IPS-15b (cell line): ENCODE measurements at regions not wholly inside any gene's neighbourhood (a gene's known extent, or its start where the extent isn't known, plus 50 kb on each side); places are given as distances from the start of the nearest gene placed in this dataset.

Source experiments
- H3K27me3 ChIP-seq: one replicate; pipeline ENCODE4 v1.6.1; 2013; ENCODE audit warnings: low read length; ENCODE audit not compliant: control insufficient read depth, insufficient read depth
- H3K36me3 ChIP-seq: one replicate; pipeline ENCODE4 v1.6.1; 2013; ENCODE audit warnings: low read length; ENCODE audit not compliant: control insufficient read depth, insufficient read depth
- H3K4me1 ChIP-seq: one replicate; pipeline ENCODE4 v1.6.1; 2013; ENCODE audit warnings: mild to moderate bottlenecking, low read length; ENCODE audit not compliant: control insufficient read depth, insufficient read depth
- H3K4me3 ChIP-seq: one replicate; pipeline ENCODE4 v1.5.1; 2013; ENCODE audit warnings: low read depth, low read length
- H3K9ac ChIP-seq: one replicate; pipeline ENCODE4 v1.6.1; 2013; ENCODE audit warnings: low read depth, mild to moderate bottlenecking, low read length
- H3K9me3 ChIP-seq: one replicate; pipeline ENCODE4 v1.6.1; 2013; ENCODE audit warnings: mild to moderate bottlenecking, low read length; ENCODE audit not compliant: control insufficient read depth, insufficient read depth

GRCh38 chr2:133966720-133967304 lies 287.1 kb upstream of the MGAT5 start:
- H3K9me3 ChIP-seq: no peaks in the 10 kb centered on the region
- H3K4me3 ChIP-seq: no peak overlapping the region
- H3K9ac ChIP-seq: no peak overlapping the region
- no peaks in the 10 kb centered on the region for H3K27me3 ChIP-seq
- no peaks in the 10 kb centered on the region for H3K36me3 ChIP-seq
- peaks cover 6% of the 10 kb centered on the region for H3K4me1 ChIP-seq

- no peaks in the 10 kb centered on the region for H3K36me3 ChIP-seq
- no peak overlapping the region for H3K9ac ChIP-seq
- no peaks in the 10 kb centered on the region for H3K27me3 ChIP-seq
- H3K4me3 ChIP-seq: no peak overlapping the region
- H3K4me1 ChIP-seq: peaks cover 6% of the 10 kb centered on the region
- no peaks in the 10 kb centered on the region for H3K9me3 ChIP-seq
Measured at GRCh38 chr2:133967326-133967725, 286.5 kb upstream of the MGAT5 start.

- no peaks in the 10 kb centered on the region for H3K27me3 ChIP-seq
- H3K9me3 ChIP-seq: no peaks in the 10 kb centered on the region
- H3K9ac ChIP-seq: no peak overlapping the region
- peaks cover 6% of the 10 kb centered on the region for H3K4me1 ChIP-seq
- no peaks in the 10 kb centered on the region for H3K36me3 ChIP-seq
- H3K4me3 ChIP-seq: no peak overlapping the region
Measured at GRCh38 chr2:133968446-133968845, 285.4 kb upstream of the MGAT5 start.

GRCh38 chr2:133970641-133971040 lies 283.2 kb upstream of the MGAT5 start:
- peaks cover 6% of the 10 kb centered on the region for H3K4me1 ChIP-seq
- no peak overlapping the region for H3K4me3 ChIP-seq
- no peaks in the 10 kb centered on the region for H3K9me3 ChIP-seq
- H3K9ac ChIP-seq: no peak overlapping the region
- no peaks in the 10 kb centered on the region for H3K36me3 ChIP-seq
- H3K27me3 ChIP-seq: no peaks in the 10 kb centered on the region

GRCh38 chr2:133972297-133972696 lies 281.6 kb upstream of the MGAT5 start:
- H3K27me3 ChIP-seq: no peaks in the 10 kb centered on the region

GRCh38 chr2:133972786-133973185 lies 281.1 kb upstream of the MGAT5 start:
- no peaks in the 10 kb centered on the region for H3K27me3 ChIP-seq
- H3K4me3 ChIP-seq: no peak overlapping the region
- peaks cover 6% of the 10 kb centered on the region for H3K4me1 ChIP-seq
- no peaks in the 10 kb centered on the region for H3K9me3 ChIP-seq
- H3K9ac ChIP-seq: no peak overlapping the region
- H3K36me3 ChIP-seq: no peaks in the 10 kb centered on the region

More at GRCh38 chr2:133972297-133972696, 281.6 kb upstream of the MGAT5 start:
- H3K9ac ChIP-seq: no peak overlapping the region
- no peak overlapping the region for H3K4me3 ChIP-seq
- H3K36me3 ChIP-seq: no peaks in the 10 kb centered on the region
- no peaks in the 10 kb centered on the region for H3K9me3 ChIP-seq
- peaks cover 6% of the 10 kb centered on the region for H3K4me1 ChIP-seq

- no peaks in the 10 kb centered on the region for H3K36me3 ChIP-seq
- no peak overlapping the region for H3K9ac ChIP-seq
- no peaks in the 10 kb centered on the region for H3K9me3 ChIP-seq
- no peaks in the 10 kb centered on the region for H3K27me3 ChIP-seq
- no peak overlapping the region for H3K4me3 ChIP-seq
- peaks cover 6% of the 10 kb centered on the region for H3K4me1 ChIP-seq
Measured at GRCh38 chr2:133974353-133974752, 279.5 kb upstream of the MGAT5 start.

- Histone ChIP-seq H3K4me1 (peaks cover 6% of the 10 kb centered on the region), H3K9ac (no peak overlapping the region), H3K36me3 (no peaks in the 10 kb centered on the region), H3K27me3 (no peaks in the 10 kb centered on the region), H3K4me3 (no peak overlapping the region), H3K9me3 (no peaks in the 10 kb centered on the region)
Measured at GRCh38 chr2:133975135-133975534, 278.7 kb upstream of the MGAT5 start.

- no peaks in the 10 kb centered on the region for H3K9me3 ChIP-seq
- no peak overlapping the region for H3K4me3 ChIP-seq
- no peaks in the 10 kb centered on the region for H3K36me3 ChIP-seq
- H3K27me3 ChIP-seq: no peaks in the 10 kb centered on the region
- H3K4me1 ChIP-seq: peaks cover 3% of the 10 kb centered on the region
- no peak overlapping the region for H3K9ac ChIP-seq
Measured at GRCh38 chr2:133975676-133976428, 278.0 kb upstream of the MGAT5 start.

GRCh38 chr2:133976659-133977058 lies 277.2 kb upstream of the MGAT5 start:
- H3K9ac ChIP-seq: no peak overlapping the region
- H3K4me1 ChIP-seq: no peaks in the 10 kb centered on the region
- H3K4me3 ChIP-seq: no peak overlapping the region
- no peaks in the 10 kb centered on the region for H3K36me3 ChIP-seq
- H3K9me3 ChIP-seq: no peaks in the 10 kb centered on the region
- no peaks in the 10 kb centered on the region for H3K27me3 ChIP-seq

GRCh38 chr2:133977405-133977804 lies 276.5 kb upstream of the MGAT5 start:
- Histone ChIP-seq H3K27me3 (no peaks in the 10 kb centered on the region), H3K4me3 (no peak overlapping the region), H3K4me1 (no peaks in the 10 kb centered on the region), H3K9me3 (no peaks in the 10 kb centered on the region), H3K9ac (no peak overlapping the region), H3K36me3 (no peaks in the 10 kb centered on the region)

GRCh38 chr2:133982256-133982655 lies 271.6 kb upstream of the MGAT5 start:
- no peak overlapping the region for H3K9ac ChIP-seq
- H3K4me3 ChIP-seq: no peak overlapping the region
- no peaks in the 10 kb centered on the region for H3K9me3 ChIP-seq
- H3K36me3 ChIP-seq: no peaks in the 10 kb centered on the region
- H3K4me1 ChIP-seq: peaks cover 4% of the 10 kb centered on the region
- no peaks in the 10 kb centered on the region for H3K27me3 ChIP-seq
